Activated CD4-positive, alpha-beta T cell treated with anti-CD3 and anti-CD28 coated beads, Interleukin-2, amount 10 ng/mL, durations not matched to agents 7 days and 5 days (primary cell): ENCODE measurements at regions not wholly inside any gene's neighbourhood (a gene's known extent, or its start where the extent isn't known, plus 50 kb on each side); places are given as distances from the start of the nearest gene placed in this dataset.

Experiments
- CTCF ChIA-PET: fragments of 350-600 bp; sonication (Branson Sonifier 250); formaldehyde crosslinking; loops from one replicate; lab custom pipeline; 2021; ENCODE audit warnings: antibody characterized with exemption; lab: Charles Lee
- POLR2A ChIA-PET: fragments of 350-600 bp; sonication (Branson Sonifier 250); formaldehyde crosslinking; loops from one replicate; lab custom pipeline; 2021; ENCODE audit warnings: antibody characterized with exemption; lab: Charles Lee
- DNase-seq: peaks from one replicate; pipeline ENCODE4 v3.0.0-alpha.2; 2020
- H3K27ac Mint-ChIP-seq: one replicate; pipeline ENCODE4 v1.8.0; 2021; ENCODE audit warnings: mild to moderate bottlenecking, moderate library complexity, mixed read lengths
- H3K27me3 Mint-ChIP-seq: one replicate; pipeline ENCODE4 v1.8.0; 2021; ENCODE audit warnings: mixed read lengths
- H3K36me3 Mint-ChIP-seq: one replicate; pipeline ENCODE4 v1.8.0; 2021; ENCODE audit warnings: low read depth, mixed read lengths
- H3K4me1 Mint-ChIP-seq: one replicate; pipeline ENCODE4 v1.8.0; 2021; ENCODE audit warnings: mixed read lengths
- H3K4me3 Mint-ChIP-seq: one replicate; pipeline ENCODE4 v1.8.0; 2021; ENCODE audit warnings: mild to moderate bottlenecking, moderate library complexity, mixed read lengths
- H3K9me3 Mint-ChIP-seq: one replicate; pipeline ENCODE4 v1.8.0; 2021; ENCODE audit warnings: mixed read lengths

GRCh38 chrX:128105659-128106058 is 53.5 kb upstream of the ACTRT1 start:
- CTCF ChIA-PET: no interaction called here

More at GRCh38 chrX:128105659-128106058, 53.5 kb upstream of the ACTRT1 start:
- H3K4me3 Mint-ChIP-seq: no peak overlapping the region
- no peaks in the 10 kb centered on the region for H3K9me3 Mint-ChIP-seq
- H3K4me1 Mint-ChIP-seq: no peaks in the 10 kb centered on the region
- no peaks in the 10 kb centered on the region for H3K27me3 Mint-ChIP-seq
- H3K36me3 Mint-ChIP-seq: no peaks in the 10 kb centered on the region
- H3K27ac Mint-ChIP-seq: no peak overlapping the region
- POLR2A ChIA-PET: no interaction called here
- DNase-seq: no peak
